Loucy (cell line): ENCODE measurements at regions not wholly inside any gene's neighbourhood (a gene's known extent, or its start where the extent isn't known, plus 50 kb on each side); places are given as distances from the start of the nearest gene placed in this dataset.

Experiments used
- H2AFZ ChIP-seq: fragments of 200-600 bp; sonication (generic); 2 replicates; pipeline ENCODE4 v1.6.0; 2016; ENCODE audit warnings: antibody characterized with exemption, mild to moderate bottlenecking, low read length, moderate library complexity
- H3F3A ChIP-seq: fragments of 200-600 bp; 2 replicates; pipeline ENCODE4 v1.6.0; 2016; ENCODE audit warnings: antibody characterized with exemption, low read depth, mild to moderate bottlenecking
- H3K27me3 ChIP-seq: fragments of 200-600 bp; sonication (generic); 2 replicates; pipeline ENCODE4 v1.6.1; 2014; ENCODE audit warnings: low read length, mild to moderate bottlenecking; ENCODE audit not compliant: insufficient read depth, poor library complexity, severe bottlenecking
- H3K36me3 ChIP-seq: fragments of 200-600 bp; sonication (generic); 2 replicates; pipeline ENCODE4 v1.6.1; 2016; ENCODE audit warnings: low read length; ENCODE audit not compliant: insufficient read depth
- H3K4me1 ChIP-seq: fragments of 200-600 bp; sonication (generic); 2 replicates; pipeline ENCODE4 v1.5.1; 2014; ENCODE audit warnings: low read length, mild to moderate bottlenecking; ENCODE audit not compliant: insufficient read depth, poor library complexity, severe bottlenecking
- H3K4me2 ChIP-seq: fragments of 200-600 bp; sonication (generic); 2 replicates; pipeline ENCODE4 v1.6.0; 2014; ENCODE audit warnings: antibody characterized with exemption, low read length, low read depth, mild to moderate bottlenecking; ENCODE audit not compliant: poor library complexity, severe bottlenecking
- H3K4me3 ChIP-seq: fragments of 200-600 bp; sonication (generic); 2 replicates; pipeline ENCODE4 v1.5.1; 2014; ENCODE audit warnings: low read length, mild to moderate bottlenecking, mixed read lengths; ENCODE audit not compliant: poor library complexity, severe bottlenecking
- H3K79me2 ChIP-seq: fragments of 200-600 bp; sonication (generic); 2 replicates; pipeline ENCODE4 v1.6.1; 2014; ENCODE audit warnings: low read length; ENCODE audit not compliant: insufficient read depth
- H3K9ac ChIP-seq: fragments of 200-600 bp; sonication (generic); 2 replicates; pipeline ENCODE4 v1.6.0; 2014; ENCODE audit warnings: mild to moderate bottlenecking, low read depth, low read length, moderate library complexity; ENCODE audit not compliant: poor library complexity, severe bottlenecking
- H3K9me2 ChIP-seq: fragments of 200-600 bp; sonication (generic); replicated peaks from 2 replicates; pipeline ENCODE4 v1.6.1; 2016; ENCODE audit warnings: low read depth, low read length, mixed read lengths
- H3K9me3 ChIP-seq: fragments of 200-600 bp; sonication (generic); 2 replicates; pipeline ENCODE4 v1.6.1; 2014; ENCODE audit warnings: mild to moderate bottlenecking, antibody characterized with exemption, low read length, low read depth; ENCODE audit not compliant: insufficient read depth
- H4K20me1 ChIP-seq: fragments of 200-600 bp; sonication (generic); 2 replicates; pipeline ENCODE4 v1.6.0; 2014; ENCODE audit warnings: antibody characterized with exemption, low read length, mild to moderate bottlenecking; ENCODE audit not compliant: insufficient read depth, poor library complexity, severe bottlenecking
- CTCF ChIP-seq: fragments of 200-600 bp; sonication (generic); conservative IDR thresholded peaks from 2 replicates; pipeline ENCODE4 v1.5.1; 2014; ENCODE audit warnings: mild to moderate bottlenecking, antibody characterized with exemption, low read length
- EZH2phosphoT487 ChIP-seq: fragments of 200-600 bp; IDR thresholded peaks from 2 replicates; pipeline ENCODE4 v1.6.1; 2018; ENCODE audit warnings: antibody characterized with exemption, mild to moderate bottlenecking, moderate library complexity, borderline replicate concordance

GRCh38 chr22:27462190-27462589 lies 339.4 kb downstream of the MN1 start:
- no peak overlapping the region for H3K4me2 ChIP-seq
- H3K79me2 ChIP-seq = no peaks in the 10 kb centered on the region
- H3K4me1 ChIP-seq = no peaks in the 10 kb centered on the region
- H3K9me3 ChIP-seq = no peaks in the 10 kb centered on the region
- no peak overlapping the region for H2AFZ ChIP-seq
- H3K36me3 ChIP-seq = no peaks in the 10 kb centered on the region
- no peak overlapping the region for H3K4me3 ChIP-seq
- no peak for TF ChIP-seq EZH2phosphoT487
- no peaks in the 10 kb centered on the region for H3K9me2 ChIP-seq
- no peak overlapping the region for H3K9ac ChIP-seq
- H3F3A ChIP-seq = no peaks in the 10 kb centered on the region
- H4K20me1 ChIP-seq = no peaks in the 10 kb centered on the region
- H3K27me3 ChIP-seq = no peaks in the 10 kb centered on the region

- no peaks in the 10 kb centered on the region for H3K4me1 ChIP-seq
- no peaks in the 10 kb centered on the region for H4K20me1 ChIP-seq
- H3F3A ChIP-seq = no peaks in the 10 kb centered on the region
- no peak overlapping the region for H2AFZ ChIP-seq
- no peak overlapping the region for H3K4me3 ChIP-seq
- H3K36me3 ChIP-seq = no peaks in the 10 kb centered on the region
- H3K27me3 ChIP-seq = no peaks in the 10 kb centered on the region
- H3K9ac ChIP-seq = no peak overlapping the region
- TF ChIP-seq CTCF (no peak), EZH2phosphoT487 (no peak)
- H3K79me2 ChIP-seq = no peaks in the 10 kb centered on the region
- H3K4me2 ChIP-seq = no peak overlapping the region
- no peaks in the 10 kb centered on the region for H3K9me3 ChIP-seq
- no peaks in the 10 kb centered on the region for H3K9me2 ChIP-seq
Observed at GRCh38 chr22:27463121-27463660, 338.4 kb downstream of the MN1 start.

- H3K9me3 ChIP-seq = no peaks in the 10 kb centered on the region
- no peak overlapping the region for H3K9ac ChIP-seq
- H3F3A ChIP-seq = no peaks in the 10 kb centered on the region
- no peak for TF ChIP-seq EZH2phosphoT487
- TF ChIP-seq CTCF = no peak
- H3K4me3 ChIP-seq = no peak overlapping the region
- no peaks in the 10 kb centered on the region for H3K9me2 ChIP-seq
- H3K27me3 ChIP-seq = no peaks in the 10 kb centered on the region
- no peaks in the 10 kb centered on the region for H3K36me3 ChIP-seq
- no peaks in the 10 kb centered on the region for H3K4me1 ChIP-seq
- no peaks in the 10 kb centered on the region for H4K20me1 ChIP-seq
- H3K79me2 ChIP-seq = no peaks in the 10 kb centered on the region
- no peak overlapping the region for H3K4me2 ChIP-seq
- no peak overlapping the region for H2AFZ ChIP-seq
Observed at GRCh38 chr22:27466229-27466628, 335.3 kb downstream of the MN1 start.

- Histone ChIP-seq H3K36me3 (no peaks in the 10 kb centered on the region), H3K4me3 (no peak overlapping the region), H3K79me2 (no peaks in the 10 kb centered on the region), H3K9me2 (no peaks in the 10 kb centered on the region), H3K4me1 (no peaks in the 10 kb centered on the region), H2AFZ (no peak overlapping the region), H3K4me2 (no peak overlapping the region), H3F3A (no peaks in the 10 kb centered on the region), H3K9me3 (no peaks in the 10 kb centered on the region), H3K9ac (no peak overlapping the region), H3K27me3 (no peaks in the 10 kb centered on the region), H4K20me1 (no peaks in the 10 kb centered on the region)
- TF ChIP-seq EZH2phosphoT487 (no peak), CTCF (no peak)
Observed at GRCh38 chr22:27466778-27467438, 334.6 kb downstream of the MN1 start.
